Uterus (tissue), 2 donors: ENCODE measurements at regions not wholly inside any gene's neighbourhood (a gene's known extent, or its start where the extent isn't known, plus 50 kb on each side); places are given as distances from the start of the nearest gene placed in this dataset.

Experiments
- CTCF ChIP-seq, 4 experiments: fragments of 200-600 bp in 2 of 4; fragments of 450-650 bp in 2 of 4; sonication (generic) in 2 of 4; IDR thresholded peaks; one replicate each; pipeline ENCODE4 v1.5.1; 2016 to 2019; ENCODE audit warnings: antibody characterized with exemption in 4 of 4, mild to moderate bottlenecking in 2 of 4, moderate library complexity in 1 of 4
- POLR2A ChIP-seq, 2 donors: fragments of 450-650 bp; IDR thresholded peaks; one replicate each; pipeline ENCODE4 v1.6.1; 2016; ENCODE audit warnings: antibody characterized with exemption in 2 of 2, mild to moderate bottlenecking in 1 of 2, moderate library complexity in 1 of 2

DNA sequence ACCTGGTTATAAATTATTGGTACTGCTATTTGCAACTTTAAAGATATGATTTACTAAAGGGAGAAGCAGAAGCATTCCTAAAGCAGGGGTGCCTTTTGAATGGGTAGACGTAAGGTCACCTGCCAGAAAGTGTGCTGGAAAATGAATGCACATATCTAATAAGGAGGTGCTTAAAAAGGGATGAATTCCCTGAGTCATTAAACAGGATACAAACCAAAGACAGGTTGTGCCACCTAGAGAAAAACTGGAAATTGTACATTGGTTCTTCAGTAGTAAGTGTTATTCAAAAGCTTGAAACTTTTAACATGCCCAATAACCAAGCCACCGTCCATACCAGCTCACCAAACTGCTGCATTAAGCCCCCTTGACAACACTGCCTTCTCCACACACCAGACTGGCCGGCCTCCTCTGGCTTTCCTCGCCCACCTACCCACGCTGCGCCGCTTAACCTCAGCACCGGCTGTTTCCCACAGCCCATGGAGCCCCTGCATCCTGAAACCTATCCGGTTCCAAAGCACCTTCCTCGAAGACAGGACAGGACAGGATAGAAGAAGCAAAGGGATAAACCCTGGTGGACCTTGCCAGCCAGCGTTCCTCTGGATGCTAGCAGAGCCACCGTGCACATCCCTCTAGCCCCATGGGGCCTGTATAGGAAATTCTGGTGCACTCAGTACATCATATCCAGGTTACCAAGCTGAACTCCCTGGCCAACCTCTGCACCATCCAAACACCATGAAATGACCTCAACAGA lies 201.5 kb upstream of the CAND1 start:
- TF ChIP-seq POLR2A (IDR thresholded peaks at IDR 0.05): no peak
- no peak for TF ChIP-seq CTCF (IDR thresholded peaks at IDR 0.05)
